Activated CD4-positive, alpha-beta T cell treated with anti-CD3 and anti-CD28 coated beads for 36 hours (primary cell): ENCODE measurements at regions not wholly inside any gene's neighbourhood (a gene's known extent, or its start where the extent isn't known, plus 50 kb on each side); places are given as distances from the start of the nearest gene placed in this dataset.

Experiments
- ATAC-seq: fragments of 200-7000 bp; cut with Tn5 transposase; one replicate; pipeline ENCODE4 v1.10.0; 2021; ENCODE audit warnings: mild to moderate bottlenecking, moderate library complexity
- CTCF ChIA-PET: fragments of 350-600 bp; sonication (Branson Sonifier 250); formaldehyde crosslinking; loops from one replicate; lab custom pipeline; 2021; ENCODE audit warnings: antibody characterized with exemption; lab: Charles Lee
- POLR2A ChIA-PET: fragments of 350-600 bp; sonication (Branson Sonifier 250); formaldehyde crosslinking; loops from one replicate; lab custom pipeline; 2021; ENCODE audit warnings: antibody characterized with exemption, inconsistent platforms; lab: Charles Lee
- DNase-seq: peaks from one replicate; pipeline ENCODE4 v3.0.0-alpha.2; 2020
- H3K27ac Mint-ChIP-seq: one replicate; pipeline ENCODE4 v1.8.0; 2021; ENCODE audit warnings: mixed read lengths
- H3K27me3 Mint-ChIP-seq: one replicate; pipeline ENCODE4 v1.8.0; 2021; ENCODE audit warnings: mixed read lengths
- H3K36me3 Mint-ChIP-seq: one replicate; pipeline ENCODE4 v1.8.0; 2021; ENCODE audit warnings: low read depth, mixed read lengths
- H3K4me1 Mint-ChIP-seq: one replicate; pipeline ENCODE4 v1.8.0; 2021; ENCODE audit warnings: mixed read lengths
- H3K4me3 Mint-ChIP-seq: one replicate; pipeline ENCODE4 v1.8.0; 2021; ENCODE audit warnings: mild to moderate bottlenecking, moderate library complexity, mixed read lengths
- H3K9me3 Mint-ChIP-seq: one replicate; pipeline ENCODE4 v1.8.0; 2021; ENCODE audit warnings: low read depth, mixed read lengths
- intact Hi-C, 2 experiments: fragments of 100-400 bp; cut with DNase I in 1 of 2; cut with micrococcal nuclease in 1 of 2; formaldehyde crosslinking; loops; one replicate each; pipeline versions ENCODE4 v1.14.2 to v1.15.1; 2022 to 2024; cut with DNase I, micrococcal nuclease

GRCh38 chr22:47674600-47674999, 912.1 kb downstream of the TBC1D22A start:
- Mint-ChIP-seq H3K4me3 (no peak overlapping the region), H3K36me3 (no peaks in the 10 kb centered on the region), H3K27me3 (peaks cover 1% of the 10 kb centered on the region), H3K4me1 (no peaks in the 10 kb centered on the region), H3K27ac (no peak overlapping the region), H3K9me3 (peaks cover 2% of the 10 kb centered on the region)
- intact Hi-C loops: no loop called here
- DNase-seq (no peak), ATAC-seq (no peak)
- ChIA-PET CTCF (no interaction called here), POLR2A (no interaction called here)

DNA sequence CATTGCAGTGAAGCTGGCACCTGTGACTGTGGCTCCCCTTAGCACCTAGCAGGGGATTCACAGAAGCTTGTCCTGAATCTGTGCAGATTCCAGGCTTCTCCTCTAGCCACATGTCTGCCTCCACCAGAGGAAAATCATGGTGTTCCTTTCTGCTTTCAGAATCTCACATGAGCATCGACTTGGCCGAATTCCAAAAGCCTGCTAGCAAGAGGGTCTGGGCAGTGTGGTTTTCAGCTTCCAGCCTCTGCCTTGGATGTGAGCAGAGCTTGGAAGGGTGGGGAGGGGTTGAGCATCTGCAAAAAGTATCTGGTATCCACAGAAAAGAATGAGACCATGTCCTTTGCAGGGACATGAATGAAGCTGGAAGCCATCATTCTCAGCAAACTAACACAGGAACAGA, 911.1 kb downstream of the TBC1D22A start:
- Mint-ChIP-seq H3K36me3 (no peaks in the 10 kb centered on the region), H3K27me3 (no peaks in the 10 kb centered on the region), H3K27ac (no peak overlapping the region), H3K4me1 (no peaks in the 10 kb centered on the region), H3K9me3 (peaks cover 3% of the 10 kb centered on the region), H3K4me3 (no peak overlapping the region)
- POLR2A ChIA-PET: no interaction called here
- intact Hi-C loops: no loop called here
- CTCF ChIA-PET: no interaction called here
- DNase-seq (no peak), ATAC-seq (no peak)

GRCh38 chr22:47672526-47672925, 910.1 kb downstream of the TBC1D22A start:
- H3K4me3 Mint-ChIP-seq: no peak overlapping the region
- POLR2A ChIA-PET: no interaction called here
- no peaks in the 10 kb centered on the region for H3K27me3 Mint-ChIP-seq
- H3K36me3 Mint-ChIP-seq: no peaks in the 10 kb centered on the region
- H3K4me1 Mint-ChIP-seq: no peaks in the 10 kb centered on the region
- H3K27ac Mint-ChIP-seq: no peak overlapping the region
- no peak for ATAC-seq
- CTCF ChIA-PET: interaction anchor here (0.6 kb wide), 1 partner anchor 142 kb away, joined by 3 read pairs; no protein-coding TSS in a partner anchor
- no peak for DNase-seq
- H3K9me3 Mint-ChIP-seq: peaks cover 5% of the 10 kb centered on the region
- intact Hi-C loops: no loop called here

GRCh38 chr22:47665151-47665550, 902.7 kb downstream of the TBC1D22A start:
- CTCF ChIA-PET: no interaction called here
- POLR2A ChIA-PET: no interaction called here
- no peak overlapping the region for H3K27ac Mint-ChIP-seq
- H3K27me3 Mint-ChIP-seq: peaks cover 8% of the 10 kb centered on the region
- intact Hi-C loops: no loop called here
- H3K9me3 Mint-ChIP-seq: peaks cover 5% of the 10 kb centered on the region
- no peaks in the 10 kb centered on the region for H3K36me3 Mint-ChIP-seq
- H3K4me3 Mint-ChIP-seq: no peak overlapping the region
- H3K4me1 Mint-ChIP-seq: no peaks in the 10 kb centered on the region
- DNase-seq (no peak), ATAC-seq (no peak)

- ATAC-seq (no peak), DNase-seq (no peak)
- Mint-ChIP-seq H3K4me1 (no peaks in the 10 kb centered on the region), H3K27me3 (peaks cover 8% of the 10 kb centered on the region), H3K4me3 (no peak overlapping the region), H3K9me3 (peaks cover 2% of the 10 kb centered on the region), H3K27ac (no peak overlapping the region), H3K36me3 (no peaks in the 10 kb centered on the region)
- CTCF ChIA-PET: interaction anchor here (0.5 kb wide), 1 partner anchor 827 kb away, joined by 3 read pairs; no protein-coding TSS in a partner anchor
- intact Hi-C loops: no loop called here
- POLR2A ChIA-PET: no interaction called here
These were observed 901.5 kb downstream of the TBC1D22A start for GRCh38 chr22:47663615-47664605.

DNA sequence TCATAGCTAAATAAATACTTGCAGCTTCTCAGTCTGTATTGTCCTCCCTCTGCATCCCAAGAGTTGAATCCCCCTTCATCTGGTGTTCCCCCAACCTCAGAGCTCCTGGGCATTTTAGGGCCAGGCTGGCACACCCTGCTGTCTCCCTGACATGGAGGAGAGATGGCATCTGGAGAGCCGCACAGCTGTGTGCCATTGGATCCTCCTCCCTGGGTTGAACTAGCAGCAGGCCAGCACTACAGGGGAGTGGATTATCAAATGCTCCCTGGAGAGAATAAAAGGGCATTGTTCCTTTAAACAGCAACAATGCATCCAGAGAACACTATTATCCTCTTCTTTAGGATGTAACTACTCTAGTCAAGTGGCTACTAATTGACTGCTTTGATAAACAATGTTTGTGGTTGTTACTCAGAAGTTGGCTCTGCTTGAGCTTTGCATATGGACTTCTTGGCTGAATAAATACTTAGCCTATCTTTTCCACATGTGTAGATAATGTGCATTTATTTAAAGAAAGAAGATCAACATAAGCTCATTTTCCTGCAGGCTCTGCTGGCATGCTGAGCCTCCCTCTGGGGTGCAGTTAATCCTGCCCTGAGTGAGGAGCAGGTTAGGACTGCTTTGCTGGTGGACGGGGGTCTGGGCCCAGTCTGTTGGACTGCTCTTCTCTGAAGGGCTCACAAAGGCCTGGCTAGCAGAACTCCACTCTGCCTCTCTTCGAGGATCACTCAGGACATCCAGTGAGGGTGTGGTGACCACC, 897.2 kb downstream of the TBC1D22A start:
- DNase-seq (no peak), ATAC-seq (no peak)
- H3K4me1 Mint-ChIP-seq: no peaks in the 10 kb centered on the region
- intact Hi-C loops: no loop called here
- H3K36me3 Mint-ChIP-seq: no peaks in the 10 kb centered on the region
- ChIA-PET POLR2A (no interaction called here), CTCF (no interaction called here)
- no peak overlapping the region for H3K27ac Mint-ChIP-seq
- H3K27me3 Mint-ChIP-seq: peaks cover 6% of the 10 kb centered on the region
- peaks cover 4% of the 10 kb centered on the region for H3K9me3 Mint-ChIP-seq
- no peak overlapping the region for H3K4me3 Mint-ChIP-seq

- intact Hi-C loops: no loop called here
- Mint-ChIP-seq H3K4me3 (no peak overlapping the region), H3K9me3 (peaks cover 4% of the 10 kb centered on the region), H3K36me3 (no peaks in the 10 kb centered on the region), H3K27ac (no peak overlapping the region), H3K27me3 (peaks cover 6% of the 10 kb centered on the region), H3K4me1 (no peaks in the 10 kb centered on the region)
- DNase-seq (no peak), ATAC-seq (no peak)
- CTCF ChIA-PET: no interaction called here
- POLR2A ChIA-PET: no interaction called here
These were observed 895.7 kb downstream of the TBC1D22A start for GRCh38 chr22:47658182-47658581.

DNA sequence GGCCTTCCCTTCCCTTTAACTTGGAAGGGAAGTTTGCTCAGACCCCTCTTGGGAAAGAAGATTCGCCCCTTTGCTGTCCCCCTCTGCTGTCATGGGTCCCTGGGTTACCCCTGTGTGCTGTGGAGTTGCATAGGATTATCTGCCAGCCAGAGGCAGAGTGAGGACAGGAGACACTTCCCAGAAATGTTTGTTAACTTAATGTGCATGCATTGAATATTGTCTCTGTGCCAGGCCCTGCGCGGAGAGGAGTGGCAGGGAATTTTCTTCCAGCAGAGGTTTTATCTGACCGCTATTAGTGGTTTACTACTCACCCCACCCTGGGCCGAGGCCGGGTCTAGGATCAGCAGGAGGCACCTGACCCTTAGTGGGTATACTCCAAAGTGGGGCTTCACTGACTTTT, 894.8 kb downstream of the TBC1D22A start:
- ATAC-seq: no peak
- H3K9me3 Mint-ChIP-seq: peaks cover 4% of the 10 kb centered on the region
- DNase-seq: no peak
- H3K27ac Mint-ChIP-seq: no peak overlapping the region
- CTCF ChIA-PET: no interaction called here
- intact Hi-C loops: no loop called here
- POLR2A ChIA-PET: no interaction called here
- H3K4me1 Mint-ChIP-seq: no peaks in the 10 kb centered on the region
- no peaks in the 10 kb centered on the region for H3K36me3 Mint-ChIP-seq
- peaks cover 6% of the 10 kb centered on the region for H3K27me3 Mint-ChIP-seq
- no peak overlapping the region for H3K4me3 Mint-ChIP-seq

- POLR2A ChIA-PET: no interaction called here
- Mint-ChIP-seq H3K27me3 (peaks cover 6% of the 10 kb centered on the region), H3K4me1 (no peaks in the 10 kb centered on the region), H3K27ac (no peak overlapping the region), H3K9me3 (peaks cover 4% of the 10 kb centered on the region), H3K36me3 (no peaks in the 10 kb centered on the region), H3K4me3 (no peak overlapping the region)
- no peak for DNase-seq
- CTCF ChIA-PET: no interaction called here
- intact Hi-C loops: no loop called here
- no peak for ATAC-seq
These were observed 894.4 kb downstream of the TBC1D22A start for GRCh38 chr22:47656806-47657205.

GRCh38 chr22:47655930-47656329, 893.5 kb downstream of the TBC1D22A start:
- DNase-seq (no peak), ATAC-seq (no peak)
- Mint-ChIP-seq H3K27me3 (peaks cover 9% of the 10 kb centered on the region), H3K27ac (no peak overlapping the region), H3K4me1 (no peaks in the 10 kb centered on the region), H3K4me3 (no peak overlapping the region), H3K9me3 (peaks cover 4% of the 10 kb centered on the region), H3K36me3 (no peaks in the 10 kb centered on the region)
- POLR2A ChIA-PET: no interaction called here
- intact Hi-C loops: no loop called here
- CTCF ChIA-PET: no interaction called here

- Mint-ChIP-seq H3K4me1 (no peaks in the 10 kb centered on the region), H3K4me3 (no peak overlapping the region), H3K27me3 (peaks cover 5% of the 10 kb centered on the region), H3K9me3 (peaks cover 4% of the 10 kb centered on the region), H3K36me3 (no peaks in the 10 kb centered on the region), H3K27ac (no peak overlapping the region)
- intact Hi-C loops: no loop called here
- ATAC-seq (no peak), DNase-seq (no peak)
- ChIA-PET POLR2A (no interaction called here), CTCF (no interaction called here)
These were observed 892.6 kb downstream of the TBC1D22A start for GRCh38 chr22:47654922-47655491.
